Kidney tubule cell (primary cell): ENCODE measurements at regions not wholly inside any gene's neighbourhood (a gene's known extent, or its start where the extent isn't known, plus 50 kb on each side); places are given as distances from the start of the nearest gene placed in this dataset.
"Not testable (repeated sequence)": the region's sequence is repeated elsewhere in the genome, so short reads cannot be mapped to it uniquely, and the experiment has no call there.

ENCODE experiments used
- DNase-seq: peaks from one replicate; pipeline ENCODE4 v3.0.0-alpha.2; 2018; ENCODE audit warnings: low spot score

GRCh38 chr11:69219991-69220390 is 64.3 kb downstream of the SMIM38 start:
- DNase-seq = no peak

- no peak for DNase-seq
Observed at GRCh38 chr11:69220561-69221051, 64.9 kb downstream of the SMIM38 start.

GRCh38 chr11:69221086-69221485 is 65.4 kb downstream of the SMIM38 start:
- no peak for DNase-seq

- DNase-seq = not testable (repeated sequence)
Observed at GRCh38 chr11:69221636-69222035, 65.9 kb downstream of the SMIM38 start.

- DNase-seq = no peak
Observed at GRCh38 chr11:69227271-69227670, 66.7 kb upstream of the MYEOV start.

GRCh38 chr11:69229511-69229910 is 64.4 kb upstream of the MYEOV start:
- no peak for DNase-seq

GRCh38 chr11:69230856-69231425 is 63.0 kb upstream of the MYEOV start:
- no peak for DNase-seq

- DNase-seq = no peak
Observed at GRCh38 chr11:69231466-69232018, 62.4 kb upstream of the MYEOV start.

GRCh38 chr11:69232821-69233743 is 60.9 kb upstream of the MYEOV start:
- DNase-seq = no peak

GRCh38 chr11:69233744-69234570 is 60.0 kb upstream of the MYEOV start:
- DNase-seq = no peak

- no peak for DNase-seq
Observed at GRCh38 chr11:69234740-69235710, 58.9 kb upstream of the MYEOV start.

- DNase-seq = no peak
Observed at GRCh38 chr11:69238573-69239351, 55.2 kb upstream of the MYEOV start.

- DNase-seq = no peak
Observed at GRCh38 chr11:69239641-69240040, 54.3 kb upstream of the MYEOV start.

- DNase-seq = no peak
Observed at GRCh38 chr11:69240332-69241074, 53.5 kb upstream of the MYEOV start.

- no peak for DNase-seq
Observed at GRCh38 chr11:69241075-69241740, 52.7 kb upstream of the MYEOV start.

- no peak for DNase-seq
Observed at GRCh38 chr11:69241844-69242243, 52.1 kb upstream of the MYEOV start.

GRCh38 chr11:69242266-69242920 is 51.6 kb upstream of the MYEOV start:
- no peak for DNase-seq

GRCh38 chr11:69243496-69244200 is 50.3 kb upstream of the MYEOV start:
- DNase-seq = no peak
